ENCODE measurements at regions not wholly inside any gene's neighbourhood (a gene's known extent, or its start where the extent isn't known, plus 50 kb on each side); places are given as distances from the start of the nearest gene placed in this dataset.

DNA sequence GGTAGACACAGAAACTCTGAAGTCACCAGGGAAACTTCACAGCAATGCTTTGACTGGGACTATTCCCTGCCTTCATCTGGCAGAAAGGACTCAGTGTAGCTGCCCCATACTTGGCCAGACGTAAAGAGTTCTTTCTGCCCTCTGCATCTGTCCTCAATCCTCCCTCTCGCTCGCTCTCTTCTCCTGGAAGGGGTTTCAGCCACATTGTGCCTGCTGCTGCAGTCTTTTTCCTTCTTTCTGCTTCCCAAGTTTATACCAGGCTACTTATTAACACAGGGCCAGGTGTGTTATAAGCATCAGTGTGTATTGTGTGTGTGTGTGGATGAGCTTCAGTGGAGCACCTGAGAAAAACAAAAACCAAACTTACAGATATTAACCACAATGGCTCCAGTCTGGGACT lies 638.4 kb downstream of the ACTR3B start:
- TF ChIP-seq, protein P1, sequence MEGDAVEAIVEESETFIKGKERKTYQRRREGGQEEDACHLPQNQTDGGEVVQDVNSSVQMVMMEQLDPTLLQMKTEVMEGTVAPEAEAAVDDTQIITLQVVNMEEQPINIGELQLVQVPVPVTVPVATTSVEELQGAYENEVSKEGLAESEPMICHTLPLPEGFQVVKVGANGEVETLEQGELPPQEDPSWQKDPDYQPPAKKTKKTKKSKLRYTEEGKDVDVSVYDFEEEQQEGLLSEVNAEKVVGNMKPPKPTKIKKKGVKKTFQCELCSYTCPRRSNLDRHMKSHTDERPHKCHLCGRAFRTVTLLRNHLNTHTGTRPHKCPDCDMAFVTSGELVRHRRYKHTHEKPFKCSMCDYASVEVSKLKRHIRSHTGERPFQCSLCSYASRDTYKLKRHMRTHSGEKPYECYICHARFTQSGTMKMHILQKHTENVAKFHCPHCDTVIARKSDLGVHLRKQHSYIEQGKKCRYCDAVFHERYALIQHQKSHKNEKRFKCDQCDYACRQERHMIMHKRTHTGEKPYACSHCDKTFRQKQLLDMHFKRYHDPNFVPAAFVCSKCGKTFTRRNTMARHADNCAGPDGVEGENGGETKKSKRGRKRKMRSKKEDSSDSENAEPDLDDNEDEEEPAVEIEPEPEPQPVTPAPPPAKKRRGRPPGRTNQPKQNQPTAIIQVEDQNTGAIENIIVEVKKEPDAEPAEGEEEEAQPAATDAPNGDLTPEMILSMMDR (IDR thresholded peaks at IDR 0.05) = no peak
- TF ChIP-seq POLR2AphosphoS5 (IDR thresholded peaks at IDR 0.05) (no peak), POLR2A (IDR thresholded peaks at IDR 0.05) (no peak)
